ENCODE measurements at regions not wholly inside any gene's neighbourhood (a gene's known extent, or its start where the extent isn't known, plus 50 kb on each side); places are given as distances from the start of the nearest gene placed in this dataset.

DNA sequence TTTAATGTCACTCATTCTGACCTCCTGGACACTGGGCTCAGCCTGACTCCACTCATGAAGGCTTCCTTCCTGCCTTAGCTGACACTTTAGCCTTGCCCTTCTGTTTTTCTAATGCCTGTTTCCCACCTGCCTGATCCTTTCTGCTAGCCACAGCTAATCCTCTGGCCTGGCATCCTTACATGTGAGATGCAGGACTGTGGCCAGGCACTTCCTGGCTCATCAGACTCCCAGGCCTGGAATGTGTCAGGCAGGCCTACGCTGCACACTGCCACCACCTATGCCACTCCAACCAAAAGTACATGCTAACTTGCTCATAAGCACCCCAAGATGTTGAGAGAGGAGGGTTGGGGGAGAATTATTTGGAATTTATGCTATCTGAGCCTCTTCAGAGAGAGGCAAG is 138.8 kb upstream of the NALF2 start:
- DNase-seq = no peak
- H3K9ac ChIP-seq (ENCODE audit: low read depth, low read length) = no peak overlapping the region
- no peaks in the 10 kb centered on the region for H4K20me1 ChIP-seq (ENCODE audit: insufficient read depth, low read length)
- no peak overlapping the region for H3K27ac ChIP-seq (ENCODE audit: low read length)
- no peaks in the 10 kb centered on the region for H3K36me3 ChIP-seq (ENCODE audit: insufficient read depth, low read length)
- TF ChIP-seq, protein P1, sequence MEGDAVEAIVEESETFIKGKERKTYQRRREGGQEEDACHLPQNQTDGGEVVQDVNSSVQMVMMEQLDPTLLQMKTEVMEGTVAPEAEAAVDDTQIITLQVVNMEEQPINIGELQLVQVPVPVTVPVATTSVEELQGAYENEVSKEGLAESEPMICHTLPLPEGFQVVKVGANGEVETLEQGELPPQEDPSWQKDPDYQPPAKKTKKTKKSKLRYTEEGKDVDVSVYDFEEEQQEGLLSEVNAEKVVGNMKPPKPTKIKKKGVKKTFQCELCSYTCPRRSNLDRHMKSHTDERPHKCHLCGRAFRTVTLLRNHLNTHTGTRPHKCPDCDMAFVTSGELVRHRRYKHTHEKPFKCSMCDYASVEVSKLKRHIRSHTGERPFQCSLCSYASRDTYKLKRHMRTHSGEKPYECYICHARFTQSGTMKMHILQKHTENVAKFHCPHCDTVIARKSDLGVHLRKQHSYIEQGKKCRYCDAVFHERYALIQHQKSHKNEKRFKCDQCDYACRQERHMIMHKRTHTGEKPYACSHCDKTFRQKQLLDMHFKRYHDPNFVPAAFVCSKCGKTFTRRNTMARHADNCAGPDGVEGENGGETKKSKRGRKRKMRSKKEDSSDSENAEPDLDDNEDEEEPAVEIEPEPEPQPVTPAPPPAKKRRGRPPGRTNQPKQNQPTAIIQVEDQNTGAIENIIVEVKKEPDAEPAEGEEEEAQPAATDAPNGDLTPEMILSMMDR (IDR thresholded peaks at IDR 0.05; ENCODE audit: borderline replicate concordance, extremely low read depth, low read length, poor library complexity, severe bottlenecking) = no peak
- TF ChIP-seq EZH2 (IDR thresholded peaks at IDR 0.05; ENCODE audit: borderline replicate concordance, low read depth, low read length, severe bottlenecking) = no peak
- H3K4me3 ChIP-seq (ENCODE audit: low read depth in 1 of 2, low read length in 2 of 2) = no peak overlapping the region
- H3K9me3 ChIP-seq (ENCODE audit: insufficient read depth, low read length, severe bottlenecking) = no peaks in the 10 kb centered on the region
- no peak overlapping the region for H3K4me2 ChIP-seq (ENCODE audit: insufficient read depth, low read length)
- H2AFZ ChIP-seq (ENCODE audit: low read depth, low read length) = no peak overlapping the region
- no peak for ATAC-seq (ENCODE audit: insufficient read depth, low read depth)
- no peaks in the 10 kb centered on the region for H3K4me1 ChIP-seq (ENCODE audit: insufficient read depth, low read length)
- H3K79me2 ChIP-seq (ENCODE audit: insufficient read depth, low read length) = no peaks in the 10 kb centered on the region
- no peaks in the 10 kb centered on the region for H3K27me3 ChIP-seq (ENCODE audit: insufficient read depth, low read length, poor library complexity)

DNA sequence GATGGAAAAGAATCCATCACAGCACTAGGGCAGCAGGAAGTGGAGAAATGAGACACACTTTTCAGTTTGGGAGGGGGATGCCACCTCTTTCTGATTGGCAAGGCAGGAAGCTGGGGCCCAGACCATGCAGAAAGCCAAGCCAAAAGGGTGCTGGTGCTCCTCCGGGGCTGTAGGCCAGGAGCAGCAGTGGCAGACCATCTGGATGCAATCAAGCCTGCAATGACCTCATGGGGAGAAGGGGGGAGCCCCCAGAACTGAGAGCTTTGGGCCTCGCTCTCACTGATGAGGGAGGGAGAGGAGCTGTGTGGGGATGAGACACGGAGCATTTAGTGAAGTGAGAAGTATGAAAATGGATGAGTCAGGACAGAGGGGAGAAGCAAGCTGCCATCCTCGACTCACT is 141.3 kb upstream of the NALF2 start:
- Histone ChIP-seq H3K4me3 (ENCODE audit: low read depth in 1 of 2, low read length in 2 of 2) (no peak overlapping the region), H3K9me3 (ENCODE audit: insufficient read depth, low read length, severe bottlenecking) (no peaks in the 10 kb centered on the region), H3K9ac (ENCODE audit: low read depth, low read length) (no peak overlapping the region), H3K79me2 (ENCODE audit: insufficient read depth, low read length) (no peaks in the 10 kb centered on the region), H3K4me1 (ENCODE audit: insufficient read depth, low read length) (no peaks in the 10 kb centered on the region), H2AFZ (ENCODE audit: low read depth, low read length) (no peak overlapping the region), H3K27ac (ENCODE audit: low read length) (no peak overlapping the region), H3K36me3 (ENCODE audit: insufficient read depth, low read length) (no peaks in the 10 kb centered on the region), H4K20me1 (ENCODE audit: insufficient read depth, low read length) (no peaks in the 10 kb centered on the region), H3K4me2 (ENCODE audit: insufficient read depth, low read length) (no peak overlapping the region), H3K27me3 (ENCODE audit: insufficient read depth, low read length, poor library complexity) (no peaks in the 10 kb centered on the region)
- ATAC-seq (ENCODE audit: insufficient read depth, low read depth) (no peak), DNase-seq (no peak)
- no peak for TF ChIP-seq EZH2 (IDR thresholded peaks at IDR 0.05; ENCODE audit: borderline replicate concordance, low read depth, low read length, severe bottlenecking)
- TF ChIP-seq, protein P1 (IDR thresholded peaks at IDR 0.05; ENCODE audit: borderline replicate concordance, extremely low read depth, low read length, poor library complexity, severe bottlenecking) = no peak

- Histone ChIP-seq H4K20me1 (ENCODE audit: insufficient read depth, low read length) (no peaks in the 10 kb centered on the region), H3K9ac (ENCODE audit: low read depth, low read length) (no peak overlapping the region), H3K4me1 (ENCODE audit: insufficient read depth, low read length) (no peaks in the 10 kb centered on the region), H3K27ac (ENCODE audit: low read length) (no peak overlapping the region), H3K4me3 (ENCODE audit: low read depth in 1 of 2, low read length in 2 of 2) (no peak overlapping the region), H3K9me3 (ENCODE audit: insufficient read depth, low read length, severe bottlenecking) (no peaks in the 10 kb centered on the region), H3K79me2 (ENCODE audit: insufficient read depth, low read length) (no peaks in the 10 kb centered on the region), H3K27me3 (ENCODE audit: insufficient read depth, low read length, poor library complexity) (no peaks in the 10 kb centered on the region), H2AFZ (ENCODE audit: low read depth, low read length) (no peak overlapping the region), H3K36me3 (ENCODE audit: insufficient read depth, low read length) (no peaks in the 10 kb centered on the region), H3K4me2 (ENCODE audit: insufficient read depth, low read length) (no peak overlapping the region)
- TF ChIP-seq, protein P1 (IDR thresholded peaks at IDR 0.05; ENCODE audit: borderline replicate concordance, extremely low read depth, low read length, poor library complexity, severe bottlenecking) = no peak
- no peak for TF ChIP-seq EZH2 (IDR thresholded peaks at IDR 0.05; ENCODE audit: borderline replicate concordance, low read depth, low read length, severe bottlenecking)
- DNase-seq (no peak), ATAC-seq (ENCODE audit: insufficient read depth, low read depth) (no peak)
Measured at GRCh38 chrX:69362354-69362753, 141.8 kb upstream of the NALF2 start.

GRCh38 chrX:69361311-69361845 is 142.7 kb upstream of the NALF2 start:
- TF ChIP-seq, protein P1 (IDR thresholded peaks at IDR 0.05; ENCODE audit: borderline replicate concordance, extremely low read depth, low read length, poor library complexity, severe bottlenecking) = no peak
- TF ChIP-seq EZH2 (IDR thresholded peaks at IDR 0.05; ENCODE audit: borderline replicate concordance, low read depth, low read length, severe bottlenecking) = no peak
- Histone ChIP-seq H3K36me3 (ENCODE audit: insufficient read depth, low read length) (no peaks in the 10 kb centered on the region), H3K79me2 (ENCODE audit: insufficient read depth, low read length) (no peaks in the 10 kb centered on the region), H3K27ac (ENCODE audit: low read length) (no peak overlapping the region), H4K20me1 (ENCODE audit: insufficient read depth, low read length) (no peaks in the 10 kb centered on the region), H3K9me3 (ENCODE audit: insufficient read depth, low read length, severe bottlenecking) (no peaks in the 10 kb centered on the region), H2AFZ (ENCODE audit: low read depth, low read length) (no peak overlapping the region), H3K4me2 (ENCODE audit: insufficient read depth, low read length) (no peak overlapping the region), H3K9ac (ENCODE audit: low read depth, low read length) (no peak overlapping the region), H3K4me3 (ENCODE audit: low read depth in 1 of 2, low read length in 2 of 2) (no peak overlapping the region), H3K4me1 (ENCODE audit: insufficient read depth, low read length) (no peaks in the 10 kb centered on the region), H3K27me3 (ENCODE audit: insufficient read depth, low read length, poor library complexity) (no peaks in the 10 kb centered on the region)
- no peak for DNase-seq
- ATAC-seq (ENCODE audit: insufficient read depth, low read depth) = no peak
